ENCODE measurements at regions not wholly inside any gene's neighbourhood (a gene's known extent, or its start where the extent isn't known, plus 50 kb on each side); places are given as distances from the start of the nearest gene placed in this dataset.
"Not testable (repeated sequence)": the region's sequence is repeated elsewhere in the genome, so short reads cannot be mapped to it uniquely, and the experiment has no call there.

- no peaks in the 10 kb centered on the region for H3K36me3 ChIP-seq
- DNase-seq (ENCODE audit: low spot score in 2 of 2) = no peak
- no peaks in the 10 kb centered on the region for H3K9me3 ChIP-seq
- no peak overlapping the region for H3K27ac ChIP-seq
- H3K4me3 ChIP-seq = no peak overlapping the region
- peaks cover 0 to 5% of the 10 kb centered on the region in 2 donors for H3K4me1 ChIP-seq
- intact Hi-C loops (cut with DNase I) = no loop called here
- no peaks in the 10 kb centered on the region for H3K27me3 ChIP-seq
- TF ChIP-seq CTCF (IDR thresholded peaks at IDR 0.05) = no peak
Observed at GRCh38 chr10:30550967-30551815, 78.4 kb downstream of the LYZL2 start.

GRCh38 chr10:30549134-30549687 is 80.3 kb downstream of the LYZL2 start:
- DNase-seq (ENCODE audit: low spot score in 2 of 2) = peak in 1 of 2 donors; percentile 34
- H3K36me3 ChIP-seq; H3K27me3 ChIP-seq; H3K4me3 ChIP-seq; intact Hi-C loops (cut with DNase I); H3K4me1 ChIP-seq; H3K27ac ChIP-seq; H3K9me3 ChIP-seq: not testable (repeated sequence)

GRCh38 chr10:30546511-30546910 is 83.0 kb downstream of the LYZL2 start:
- Histone ChIP-seq H3K9me3 (no peaks in the 10 kb centered on the region), H3K36me3 (no peaks in the 10 kb centered on the region), H3K4me1 (no peaks in the 10 kb centered on the region), H3K4me3 (no peak overlapping the region), H3K27me3 (no peaks in the 10 kb centered on the region), H3K27ac (no peak overlapping the region)
- peak in 1 of 2 donors; percentile 53 for DNase-seq (ENCODE audit: low spot score in 2 of 2)
- no peak for TF ChIP-seq CTCF (IDR thresholded peaks at IDR 0.05)
- intact Hi-C loops (cut with DNase I) = no loop called here

GRCh38 chr10:30542895-30543288 is 86.7 kb downstream of the LYZL2 start:
- no peaks in the 10 kb centered on the region for H3K27me3 ChIP-seq
- intact Hi-C loops (cut with DNase I) = no loop called here
- H3K9me3 ChIP-seq = no peaks in the 10 kb centered on the region
- no peaks in the 10 kb centered on the region for H3K4me1 ChIP-seq
- H3K4me3 ChIP-seq = no peak overlapping the region
- H3K27ac ChIP-seq = no peak overlapping the region
- H3K36me3 ChIP-seq = no peaks in the 10 kb centered on the region
- TF ChIP-seq CTCF (IDR thresholded peaks at IDR 0.05) = no peak
- no peak for DNase-seq (ENCODE audit: low spot score in 2 of 2)

- no peak for DNase-seq (ENCODE audit: low spot score in 2 of 2)
- no peak for TF ChIP-seq CTCF (IDR thresholded peaks at IDR 0.05)
- Histone ChIP-seq H3K27ac (peak overlapping the region in 1 of 2 donors; percentile 4), H3K4me1 (no peaks in the 10 kb centered on the region), H3K4me3 (no peak overlapping the region), H3K36me3 (no peaks in the 10 kb centered on the region), H3K27me3 (no peaks in the 10 kb centered on the region), H3K9me3 (no peaks in the 10 kb centered on the region)
- intact Hi-C loops (cut with DNase I) = no loop called here
Observed at GRCh38 chr10:30542001-30542894, 87.3 kb downstream of the LYZL2 start.

GRCh38 chr10:30540276-30540675 is 89.3 kb downstream of the LYZL2 start:
- Histone ChIP-seq H3K4me1 (no peaks in the 10 kb centered on the region), H3K9me3 (no peaks in the 10 kb centered on the region), H3K4me3 (no peak overlapping the region), H3K27ac (no peak overlapping the region), H3K27me3 (no peaks in the 10 kb centered on the region), H3K36me3 (no peaks in the 10 kb centered on the region)
- no peak for TF ChIP-seq CTCF (IDR thresholded peaks at IDR 0.05)
- intact Hi-C loops (cut with DNase I) = no loop called here
- DNase-seq (ENCODE audit: low spot score in 2 of 2) = no peak
